WTC11 (cell line): ENCODE measurements at regions not wholly inside any gene's neighbourhood (a gene's known extent, or its start where the extent isn't known, plus 50 kb on each side); places are given as distances from the start of the nearest gene placed in this dataset.

Experiments used
- ATAC-seq: fragments of 200-7000 bp; cut with Tn5 transposase; 2 replicates; pipeline ENCODE4 v1.10.0; 2021; ENCODE audit warnings: mild to moderate bottlenecking, moderate library complexity
- CTCF ChIA-PET: fragments of 300-600 bp; sonication (Branson Sonifier 250); formaldehyde crosslinking; loops from one replicate; lab custom pipeline; 2021; ENCODE audit warnings: antibody characterized with exemption; lab: Charles Lee
- POLR2A ChIA-PET: fragments of 350-600 bp; sonication (Branson Sonifier 250); formaldehyde crosslinking; loops from one replicate; lab custom pipeline; 2021; ENCODE audit warnings: antibody characterized with exemption; lab: Charles Lee
- DNase-seq: peaks from one replicate; pipeline ENCODE4 v3.0.0; 2021; ENCODE audit warnings: low spot score
- H3K27ac Mint-ChIP-seq: 2 replicates; pipeline ENCODE4 v1.8.0; 2021; ENCODE audit warnings: mixed read lengths
- H3K27me3 Mint-ChIP-seq: 2 replicates; pipeline ENCODE4 v1.8.0; 2021; ENCODE audit warnings: low read depth, mild to moderate bottlenecking, moderate library complexity, mixed read lengths
- H3K36me3 Mint-ChIP-seq: 2 replicates; pipeline ENCODE4 v1.8.0; 2021; ENCODE audit warnings: mixed read lengths
- H3K4me1 Mint-ChIP-seq: 2 replicates; pipeline ENCODE4 v1.8.0; 2022; ENCODE audit warnings: mixed read lengths
- H3K4me3 Mint-ChIP-seq: 2 replicates; pipeline ENCODE4 v1.8.0; 2021; ENCODE audit warnings: mild to moderate bottlenecking, moderate library complexity, mixed read lengths
- H3K9me3 Mint-ChIP-seq: 2 replicates; pipeline ENCODE4 v1.8.0; 2021; ENCODE audit warnings: mixed read lengths
- ATF1 ChIP-seq: sonication (generic); formaldehyde crosslinking; IDR thresholded peaks from 2 replicates; pipeline ENCODE4 v1.8.1; 2023; ENCODE audit warnings: mild to moderate bottlenecking, moderate library complexity, missing genetic modification reagents
- ATF3 ChIP-seq: sonication (generic); formaldehyde crosslinking; conservative IDR thresholded peaks from 2 replicates; pipeline ENCODE4 v1.8.1; 2022; ENCODE audit warnings: mild to moderate bottlenecking, missing genetic modification reagents
- CDX4 ChIP-seq: fragments of 250-450 bp; sonication (Bioruptor Pico); IDR thresholded peaks from 2 replicates; pipeline ENCODE4 v1.9.0; 2021; ENCODE audit warnings: moderate library complexity, mild to moderate bottlenecking, inconsistent platforms, borderline replicate concordance
- CTCF ChIP-seq: fragments of 200-600 bp; IDR thresholded peaks from 2 replicates; pipeline ENCODE4 v1.8.0; 2022; ENCODE audit warnings: antibody characterized with exemption
- ELF4 ChIP-seq: sonication (generic); formaldehyde crosslinking; IDR thresholded peaks from 2 replicates; pipeline ENCODE4 v1.8.1; 2022; ENCODE audit warnings: low read depth, mild to moderate bottlenecking, moderate library complexity, missing genetic modification reagents
- IRF1 ChIP-seq: sonication (generic); formaldehyde crosslinking; IDR thresholded peaks from 2 replicates; pipeline ENCODE4 v1.8.0; 2023; ENCODE audit warnings: missing genetic modification reagents
- KAT7 ChIP-seq: sonication (generic); formaldehyde crosslinking; IDR thresholded peaks from 2 replicates; pipeline ENCODE4 v1.8.1; 2023; ENCODE audit warnings: missing genetic modification reagents, mild to moderate bottlenecking, borderline replicate concordance
- NFATC4 ChIP-seq: fragments of 250-450 bp; sonication (Bioruptor Pico); IDR thresholded peaks from 2 replicates; pipeline ENCODE4 v1.9.0; 2021; ENCODE audit warnings: mild to moderate bottlenecking
- TCF7 ChIP-seq: sonication (generic); formaldehyde crosslinking; IDR thresholded peaks from 2 replicates; pipeline ENCODE4 v1.8.0; 2022; ENCODE audit warnings: mild to moderate bottlenecking, low read depth, missing genetic modification reagents, moderate library complexity
- USF2 ChIP-seq: sonication (generic); formaldehyde crosslinking; IDR thresholded peaks from 2 replicates; pipeline ENCODE4 v1.8.1; 2023; ENCODE audit warnings: mild to moderate bottlenecking, missing genetic modification reagents, moderate library complexity
- ZBTB21 ChIP-seq: sonication (generic); formaldehyde crosslinking; IDR thresholded peaks from 2 replicates; pipeline ENCODE4 v1.8.1; 2023; ENCODE audit warnings: mild to moderate bottlenecking, missing genetic modification reagents, borderline replicate concordance
- ZNF512 ChIP-seq: sonication (generic); formaldehyde crosslinking; IDR thresholded peaks from 2 replicates; pipeline ENCODE4 v1.8.1; 2022; ENCODE audit warnings: missing genetic modification reagents, borderline replicate concordance

GRCh38 chr16:63623551-63624039 is 1498.3 kb downstream of the CDH11 start (continued):
- TF ChIP-seq ATF3 (CRISPR knock-in tag) (no peak), USF2 (no peak)

- H3K9me3 Mint-ChIP-seq: peaks cover 5% of the 10 kb centered on the region; the same call in 1 of the 2 replicates
- H3K36me3 Mint-ChIP-seq: no peaks in the 10 kb centered on the region
- peaks cover 22% of the 10 kb centered on the region for H3K27me3 Mint-ChIP-seq
- no peak overlapping the region for H3K4me3 Mint-ChIP-seq
- TF ChIP-seq ATF1 (CRISPR knock-in tag) (no peak), NFATC4 (CRISPR knock-in tag) (no peak), CDX4 (CRISPR knock-in tag) (no peak), IRF1 (CRISPR knock-in tag) (no peak), ELF4 (CRISPR knock-in tag) (no peak)
- ATAC-seq (no peak), DNase-seq (no peak)
- ChIA-PET CTCF (no interaction called here), POLR2A (no interaction called here)
- H3K27ac Mint-ChIP-seq: no peak overlapping the region
- 0 out of 2 replicates have a peak, but pooled peaks cover 2% of the 10 kb centered on the region for H3K4me1 Mint-ChIP-seq
These were observed 1502.9 kb downstream of the CDH11 start for GRCh38 chr16:63618896-63619485.

GRCh38 chr16:63617990-63618763 is 1503.7 kb downstream of the CDH11 start:
- ChIA-PET CTCF (no interaction called here), POLR2A (no interaction called here)
- Mint-ChIP-seq H3K4me3 (peak overlapping the region; percentile 74), H3K27ac (no peak overlapping the region), H3K36me3 (no peaks in the 10 kb centered on the region), H3K9me3 (peaks cover 9% of the 10 kb centered on the region), H3K27me3 (peaks cover 22% of the 10 kb centered on the region), H3K4me1 (peaks cover 10% of the 10 kb centered on the region)
- ATAC-seq (peak; percentile 74), DNase-seq (peak; percentile 29)
- TF ChIP-seq ZNF512 (no peak), CTCF (no peak), TCF7 (CRISPR knock-in tag) (no peak), ZBTB21 (no peak), KAT7 (no peak)
